Heart left ventricle (tissue), 13 donors: ENCODE measurements at regions not wholly inside any gene's neighbourhood (a gene's known extent, or its start where the extent isn't known, plus 50 kb on each side); places are given as distances from the start of the nearest gene placed in this dataset.

ENCODE experiments used
- POLR2A ChIP-seq, 2 donors: fragments of 450-650 bp; IDR thresholded peaks; one replicate each; pipeline ENCODE4 v1.6.1; 2017; ENCODE audit warnings: antibody characterized with exemption in 2 of 2, mild to moderate bottlenecking in 2 of 2, moderate library complexity in 2 of 2
- TF ChIP-seq, protein P1 (sequence below), 12 donors: fragments of 200-600 bp; sonication (generic) in 4 of 12; IDR thresholded peaks; one replicate each; pipeline versions ENCODE4 v1.5.0 to v1.8.0; 2018 to 2022; ENCODE audit warnings: antibody characterized with exemption in 12 of 12, mild to moderate bottlenecking in 5 of 12
- donor health status: ischemic (EF 13 %, LVEDD 7.1; RV severe dilation, severe dysfunction).
- donor health status: DM: no; HTN: yes; CAD: no.
- donor health status: DM: no; HTN: no; CAD: no.
- donor health status: ischemic (EF 25% LVEDD 6.9; RV normal size, moderate dysfunction).
- donor health status: ischemic (EF 25% LVEDD 5.7; RV mildly dilated, moderate dysfunction).
- donor health status: ischemic (EF 35%, LVEDD 5.7; RV mildly dilated, moderate dysfunction).
- donor health status: nonischemic (EF 11% LVEDD 7.7; RV severe dilation, severe dysfunction).
- donor health status: DM: yes; HTN: yes; CAD: no.
- donor health status: PGD.
- donor health status: ischemic (EF 29% LVEDD 5.4; RV normal size, mild dysfunction).
- donor health status: nonischemic (EF 23%, LVEDD 6.1; RV moderate dilation, normal function).

DNA sequence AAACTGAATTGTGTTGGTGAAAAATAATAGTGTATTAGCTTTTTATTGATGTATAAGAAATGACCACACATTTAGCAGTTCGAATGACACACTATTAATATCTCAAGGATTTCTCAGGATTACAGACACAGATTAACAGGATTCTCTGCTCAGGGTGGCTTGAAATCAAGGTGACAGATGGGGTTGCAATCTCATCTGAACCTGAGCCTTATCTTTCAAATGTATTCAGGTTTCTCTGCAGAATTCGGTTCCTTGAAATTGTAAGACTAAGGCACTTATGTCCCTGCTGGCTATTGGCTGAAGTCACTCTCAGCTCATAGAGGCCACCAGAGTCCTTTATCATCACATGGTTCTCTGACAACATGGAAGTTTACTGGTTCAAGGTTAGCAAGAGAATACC, 1780.1 kb downstream of the ARAP2 start:
- TF ChIP-seq, protein P1, sequence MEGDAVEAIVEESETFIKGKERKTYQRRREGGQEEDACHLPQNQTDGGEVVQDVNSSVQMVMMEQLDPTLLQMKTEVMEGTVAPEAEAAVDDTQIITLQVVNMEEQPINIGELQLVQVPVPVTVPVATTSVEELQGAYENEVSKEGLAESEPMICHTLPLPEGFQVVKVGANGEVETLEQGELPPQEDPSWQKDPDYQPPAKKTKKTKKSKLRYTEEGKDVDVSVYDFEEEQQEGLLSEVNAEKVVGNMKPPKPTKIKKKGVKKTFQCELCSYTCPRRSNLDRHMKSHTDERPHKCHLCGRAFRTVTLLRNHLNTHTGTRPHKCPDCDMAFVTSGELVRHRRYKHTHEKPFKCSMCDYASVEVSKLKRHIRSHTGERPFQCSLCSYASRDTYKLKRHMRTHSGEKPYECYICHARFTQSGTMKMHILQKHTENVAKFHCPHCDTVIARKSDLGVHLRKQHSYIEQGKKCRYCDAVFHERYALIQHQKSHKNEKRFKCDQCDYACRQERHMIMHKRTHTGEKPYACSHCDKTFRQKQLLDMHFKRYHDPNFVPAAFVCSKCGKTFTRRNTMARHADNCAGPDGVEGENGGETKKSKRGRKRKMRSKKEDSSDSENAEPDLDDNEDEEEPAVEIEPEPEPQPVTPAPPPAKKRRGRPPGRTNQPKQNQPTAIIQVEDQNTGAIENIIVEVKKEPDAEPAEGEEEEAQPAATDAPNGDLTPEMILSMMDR (IDR thresholded peaks at IDR 0.05), result no peak
- no peak for TF ChIP-seq POLR2A (IDR thresholded peaks at IDR 0.05)
